ENCODE measurements at regions not wholly inside any gene's neighbourhood (a gene's known extent, or its start where the extent isn't known, plus 50 kb on each side); places are given as distances from the start of the nearest gene placed in this dataset.

DNA sequence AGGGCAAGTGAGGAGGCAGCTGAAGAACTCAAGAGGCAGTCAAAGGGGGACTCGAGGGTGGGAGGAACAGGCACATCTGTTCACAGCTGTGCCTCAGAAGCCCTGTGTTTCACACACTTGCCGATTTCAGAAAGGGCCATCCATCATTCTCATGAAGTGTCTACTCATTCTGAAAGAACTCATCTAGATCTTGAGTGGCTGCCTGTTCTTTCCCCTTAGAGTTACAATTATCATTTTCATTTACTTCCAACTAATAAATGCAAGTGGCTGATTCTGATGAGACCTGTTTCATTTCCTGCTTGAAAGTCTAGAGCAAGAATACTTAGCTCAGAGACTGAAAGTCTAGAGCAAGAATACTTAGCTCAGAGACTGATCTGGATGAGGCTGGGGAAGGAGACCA, 1145.1 kb downstream of the UQCRFS1 start:
- no peak for TF ChIP-seq HES2 (IDR thresholded peaks at IDR 0.05)
- TF ChIP-seq, protein P1, sequence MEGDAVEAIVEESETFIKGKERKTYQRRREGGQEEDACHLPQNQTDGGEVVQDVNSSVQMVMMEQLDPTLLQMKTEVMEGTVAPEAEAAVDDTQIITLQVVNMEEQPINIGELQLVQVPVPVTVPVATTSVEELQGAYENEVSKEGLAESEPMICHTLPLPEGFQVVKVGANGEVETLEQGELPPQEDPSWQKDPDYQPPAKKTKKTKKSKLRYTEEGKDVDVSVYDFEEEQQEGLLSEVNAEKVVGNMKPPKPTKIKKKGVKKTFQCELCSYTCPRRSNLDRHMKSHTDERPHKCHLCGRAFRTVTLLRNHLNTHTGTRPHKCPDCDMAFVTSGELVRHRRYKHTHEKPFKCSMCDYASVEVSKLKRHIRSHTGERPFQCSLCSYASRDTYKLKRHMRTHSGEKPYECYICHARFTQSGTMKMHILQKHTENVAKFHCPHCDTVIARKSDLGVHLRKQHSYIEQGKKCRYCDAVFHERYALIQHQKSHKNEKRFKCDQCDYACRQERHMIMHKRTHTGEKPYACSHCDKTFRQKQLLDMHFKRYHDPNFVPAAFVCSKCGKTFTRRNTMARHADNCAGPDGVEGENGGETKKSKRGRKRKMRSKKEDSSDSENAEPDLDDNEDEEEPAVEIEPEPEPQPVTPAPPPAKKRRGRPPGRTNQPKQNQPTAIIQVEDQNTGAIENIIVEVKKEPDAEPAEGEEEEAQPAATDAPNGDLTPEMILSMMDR (IDR thresholded peaks at IDR 0.05) = no peak
- no peak for TF ChIP-seq POLR2A (IDR thresholded peaks at IDR 0.05; ENCODE audit: low read length)
- TF ChIP-seq SREBF2 (IDR thresholded peaks at IDR 0.05) = no peak
- no peak for TF ChIP-seq RCOR1 (IDR thresholded peaks at IDR 0.05; ENCODE audit: low read depth, low read length)
- TF ChIP-seq, protein P2, sequence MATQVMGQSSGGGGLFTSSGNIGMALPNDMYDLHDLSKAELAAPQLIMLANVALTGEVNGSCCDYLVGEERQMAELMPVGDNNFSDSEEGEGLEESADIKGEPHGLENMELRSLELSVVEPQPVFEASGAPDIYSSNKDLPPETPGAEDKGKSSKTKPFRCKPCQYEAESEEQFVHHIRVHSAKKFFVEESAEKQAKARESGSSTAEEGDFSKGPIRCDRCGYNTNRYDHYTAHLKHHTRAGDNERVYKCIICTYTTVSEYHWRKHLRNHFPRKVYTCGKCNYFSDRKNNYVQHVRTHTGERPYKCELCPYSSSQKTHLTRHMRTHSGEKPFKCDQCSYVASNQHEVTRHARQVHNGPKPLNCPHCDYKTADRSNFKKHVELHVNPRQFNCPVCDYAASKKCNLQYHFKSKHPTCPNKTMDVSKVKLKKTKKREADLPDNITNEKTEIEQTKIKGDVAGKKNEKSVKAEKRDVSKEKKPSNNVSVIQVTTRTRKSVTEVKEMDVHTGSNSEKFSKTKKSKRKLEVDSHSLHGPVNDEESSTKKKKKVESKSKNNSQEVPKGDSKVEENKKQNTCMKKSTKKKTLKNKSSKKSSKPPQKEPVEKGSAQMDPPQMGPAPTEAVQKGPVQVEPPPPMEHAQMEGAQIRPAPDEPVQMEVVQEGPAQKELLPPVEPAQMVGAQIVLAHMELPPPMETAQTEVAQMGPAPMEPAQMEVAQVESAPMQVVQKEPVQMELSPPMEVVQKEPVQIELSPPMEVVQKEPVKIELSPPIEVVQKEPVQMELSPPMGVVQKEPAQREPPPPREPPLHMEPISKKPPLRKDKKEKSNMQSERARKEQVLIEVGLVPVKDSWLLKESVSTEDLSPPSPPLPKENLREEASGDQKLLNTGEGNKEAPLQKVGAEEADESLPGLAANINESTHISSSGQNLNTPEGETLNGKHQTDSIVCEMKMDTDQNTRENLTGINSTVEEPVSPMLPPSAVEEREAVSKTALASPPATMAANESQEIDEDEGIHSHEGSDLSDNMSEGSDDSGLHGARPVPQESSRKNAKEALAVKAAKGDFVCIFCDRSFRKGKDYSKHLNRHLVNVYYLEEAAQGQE (IDR thresholded peaks at IDR 0.05) = no peak
- TF ChIP-seq, protein P3, sequence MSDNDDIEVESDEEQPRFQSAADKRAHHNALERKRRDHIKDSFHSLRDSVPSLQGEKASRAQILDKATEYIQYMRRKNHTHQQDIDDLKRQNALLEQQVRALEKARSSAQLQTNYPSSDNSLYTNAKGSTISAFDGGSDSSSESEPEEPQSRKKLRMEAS (IDR thresholded peaks at IDR 0.05) = no peak
- TF ChIP-seq NFE2L2 (conservative IDR thresholded peaks at IDR 0.05; ENCODE audit: low read length) = no peak
- TF ChIP-seq KDM5A (IDR thresholded peaks at IDR 0.05) = no peak
- no peak for TF ChIP-seq EHF (CRISPR knock-in tag; IDR thresholded peaks at IDR 0.05)
- no peak for TF ChIP-seq MAFK (IDR thresholded peaks at IDR 0.05; ENCODE audit: partially characterized antibody)
- TF ChIP-seq EHMT2 (IDR thresholded peaks at IDR 0.05; ENCODE audit: low read depth) = no peak
- TF ChIP-seq RAD21 (conservative IDR thresholded peaks at IDR 0.05 in 1 of 2, IDR thresholded peaks at IDR 0.05 in 1 of 2) = no peak

Measured in A549 (cell line).